H1 (cell line): ENCODE measurements at regions not wholly inside any gene's neighbourhood (a gene's known extent, or its start where the extent isn't known, plus 50 kb on each side); places are given as distances from the start of the nearest gene placed in this dataset.
A peak's percentile ranks its signal among the peaks of the same experiment; 100 is the strongest.

Source experiments
- CTCF ChIA-PET: fragments of 300-600 bp; sonication (Branson Sonifier 250); formaldehyde crosslinking; loops from one replicate; lab custom pipeline; 2021; ENCODE audit not compliant: partially characterized antibody; lab: Charles Lee
- POLR2A ChIA-PET: fragments of 300-600 bp; sonication (Branson Sonifier 250); formaldehyde crosslinking; loops from one replicate; lab custom pipeline; 2021; ENCODE audit warnings: inconsistent platforms; ENCODE audit not compliant: partially characterized antibody; lab: Charles Lee
- DNase-seq, 2 experiments: peaks; one replicate each; pipeline versions ENCODE4 v3.0.0 to v3.0.0-alpha.2; 2010 to 2022; ENCODE audit warnings: low spot score in 2 of 2, low read depth in 1 of 2, mixed read lengths in 1 of 2
- FAIRE-seq: peaks from 2 replicates; lab custom pipeline; 2011; peaks lifted over from hg19 to GRCh38; lab: Jason Lieb, UNC
- H2AFZ ChIP-seq: 2 replicates; pipeline ENCODE4 v1.8.1; 2012; ENCODE audit warnings: low read length, inconsistent platforms
- H2AK5ac ChIP-seq: 2 replicates; pipeline ENCODE4 v1.6.1; 2013; ENCODE audit warnings: low read depth, low read length
- H2BK120ac ChIP-seq: replicated peaks from 2 replicates; pipeline ENCODE3; 2013; ENCODE audit warnings: low read depth, low read length, inconsistent platforms
- H2BK12ac ChIP-seq: 2 replicates; pipeline ENCODE4 v1.6.1; 2013; ENCODE audit warnings: low read depth, low read length
- H2BK15ac ChIP-seq: 2 replicates; pipeline ENCODE4 v1.6.1; 2013; ENCODE audit warnings: low read length
- H2BK20ac ChIP-seq: 2 replicates; pipeline ENCODE4 v1.6.1; 2013; ENCODE audit warnings: low read length
- H2BK5ac ChIP-seq: 2 replicates; pipeline ENCODE4 v1.6.1; 2013; ENCODE audit warnings: low read depth, low read length
- H3K14ac ChIP-seq: 2 replicates; pipeline ENCODE4 v1.6.1; 2013; ENCODE audit warnings: inconsistent platforms; ENCODE audit not compliant: insufficient read length
- H3K18ac ChIP-seq: 2 replicates; pipeline ENCODE4 v1.6.1; 2013; ENCODE audit warnings: low read length; ENCODE audit errors: extremely low read depth
- H3K23ac ChIP-seq: 2 replicates; pipeline ENCODE4 v1.6.1; 2013; ENCODE audit warnings: inconsistent platforms; ENCODE audit not compliant: insufficient read length
- H3K23me2 ChIP-seq: 2 replicates; pipeline ENCODE4 v1.6.1; 2013; ENCODE audit warnings: low read depth, low read length
- H3K27ac ChIP-seq: 2 replicates; pipeline ENCODE4 v1.6.1; 2011; ENCODE audit warnings: low read depth, low read length, inconsistent platforms
- H3K27me3 ChIP-seq, 4 experiments: replicated peaks in 1 of 4; 1 replicate in 1 of 4; 2 replicates in 3 of 4; pipeline versions ENCODE4 v1.6.1 to v1.8.1; 2011 to 2013; ENCODE audit warnings: low read length in 3 of 4, mild to moderate bottlenecking in 3 of 4, inconsistent platforms in 2 of 4, mixed read lengths in 2 of 4, moderate library complexity in 1 of 4; ENCODE audit not compliant: control insufficient read depth in 3 of 4, insufficient read depth in 3 of 4; ENCODE audit errors: extremely low read depth in 1 of 4
- H3K36me3 ChIP-seq, 4 experiments: 2 replicates each; pipeline versions ENCODE4 v1.6.1 to v1.8.1; 2011 to 2013; ENCODE audit warnings: mild to moderate bottlenecking in 4 of 4, low read length in 3 of 4, moderate library complexity in 2 of 4, control low read depth in 1 of 4, inconsistent platforms in 1 of 4; ENCODE audit not compliant: insufficient read depth in 4 of 4, control insufficient read depth in 2 of 4
- H3K4ac ChIP-seq: replicated peaks from 2 replicates; pipeline ENCODE3; 2013; ENCODE audit warnings: low read length, low read depth, mixed read lengths, inconsistent platforms; ENCODE audit not compliant: insufficient read length
- H3K4me1 ChIP-seq, 4 experiments: replicated peaks in 1 of 4; 1 replicate in 1 of 4; 2 replicates in 3 of 4; pipeline versions ENCODE4 v1.6.1 to v1.8.1; 2011 to 2013; ENCODE audit warnings: low read length in 3 of 4, inconsistent platforms in 2 of 4, mixed read lengths in 1 of 4; ENCODE audit not compliant: insufficient read depth in 4 of 4, control insufficient read depth in 3 of 4
- H3K4me2 ChIP-seq, 2 experiments: 2 replicates each; pipeline versions ENCODE4 v1.6.1 to v1.8.1; 2011 to 2013; ENCODE audit warnings: low read depth in 2 of 2, low read length in 2 of 2, control low read depth in 1 of 2, inconsistent platforms in 1 of 2, mild to moderate bottlenecking in 1 of 2; ENCODE audit not compliant: insufficient read depth in 1 of 2
- H3K4me3 ChIP-seq, 4 experiments: fragments of 200-600, 300-600 bp in 1 of 4; sonication (generic), shearing (Covaris generic), sonication (Bioruptor Twin) in 1 of 4; 2 replicates each; pipeline versions ENCODE4 v1.5.1 to v1.8.1; 2011 to 2016; ENCODE audit warnings: low read length in 4 of 4, low read depth in 3 of 4, control low read depth in 2 of 4, inconsistent platforms in 2 of 4, mild to moderate bottlenecking in 2 of 4, mixed read lengths in 1 of 4, moderate library complexity in 1 of 4; ENCODE audit not compliant: insufficient read depth in 2 of 4; ENCODE audit errors: extremely low read depth in 1 of 4
- H3K56ac ChIP-seq: replicated peaks from 2 replicates; pipeline ENCODE3; 2013; ENCODE audit warnings: low read depth, mild to moderate bottlenecking, mixed read lengths, low read length, inconsistent platforms; ENCODE audit not compliant: insufficient read length
- H3K79me1 ChIP-seq: 2 replicates; pipeline ENCODE4 v1.6.1; 2013; ENCODE audit warnings: low read depth, low read length, control low read depth
- H3K79me2 ChIP-seq, 2 experiments: 2 replicates each; pipeline versions ENCODE4 v1.6.1 to v1.8.1; 2012 to 2013; ENCODE audit warnings: low read length in 2 of 2, mild to moderate bottlenecking in 2 of 2, inconsistent platforms in 1 of 2; ENCODE audit not compliant: insufficient read depth in 2 of 2, control insufficient read depth in 1 of 2
- H3K9ac ChIP-seq, 4 experiments: replicated peaks in 1 of 4; 1 replicate in 1 of 4; 2 replicates in 3 of 4; pipeline versions ENCODE4 v1.6.1 to v1.8.1; 2011 to 2013; ENCODE audit warnings: low read depth in 3 of 4, low read length in 3 of 4, control low read depth in 2 of 4, mild to moderate bottlenecking in 2 of 4, moderate library complexity in 2 of 4, inconsistent platforms in 1 of 4; ENCODE audit errors: extremely low read depth in 1 of 4
- H3K9me3 ChIP-seq, 2 experiments: 2 replicates each; pipeline versions ENCODE4 v1.6.1 to v1.8.1; 2012 to 2013; ENCODE audit warnings: mild to moderate bottlenecking in 2 of 2, moderate library complexity in 2 of 2, control low read depth in 1 of 2, inconsistent platforms in 1 of 2, low read depth in 1 of 2, low read length in 1 of 2, mixed read lengths in 1 of 2; ENCODE audit not compliant: insufficient read depth in 2 of 2
- H4K20me1 ChIP-seq, 2 experiments: replicated peaks in 1 of 2; 2 replicates each; pipeline versions ENCODE3 to v1.8.1; 2011 to 2013; ENCODE audit warnings: inconsistent platforms in 2 of 2, low read length in 2 of 2, mild to moderate bottlenecking in 1 of 2; ENCODE audit not compliant: insufficient read depth in 2 of 2, control insufficient read depth in 1 of 2
- H4K5ac ChIP-seq: 2 replicates; pipeline ENCODE4 v1.6.1; 2013; ENCODE audit warnings: low read length, low read depth, mixed read lengths, inconsistent platforms; ENCODE audit not compliant: insufficient read length
- H4K8ac ChIP-seq: 2 replicates; pipeline ENCODE4 v1.8.0; 2013; ENCODE audit warnings: mild to moderate bottlenecking, moderate library complexity, low read length, inconsistent platforms; ENCODE audit not compliant: insufficient read depth; ENCODE audit errors: extremely low read depth
- H4K91ac ChIP-seq: replicated peaks from 2 replicates; pipeline ENCODE3; 2013; ENCODE audit warnings: low read length, mixed read lengths, inconsistent platforms; ENCODE audit not compliant: insufficient read length
- CTCF ChIP-seq, 3 experiments: IDR thresholded peaks; 1 replicate in 2 of 3; 2 replicates in 1 of 3; pipeline versions ENCODE4 v1.5.1 to v1.6.1; 2011; ENCODE audit warnings: low read length in 3 of 3, mild to moderate bottlenecking in 3 of 3, inconsistent platforms in 2 of 3, low read depth in 1 of 3, moderate library complexity in 1 of 3; ENCODE audit not compliant: insufficient read depth in 1 of 3; ENCODE audit errors: control extremely low read depth in 1 of 3
- EZH2 ChIP-seq: fragments of 200-600 bp; sonication (generic); IDR thresholded peaks from 2 replicates; pipeline ENCODE4 v1.7.1; 2012; ENCODE audit warnings: low read depth, mild to moderate bottlenecking, moderate library complexity, low read length, inconsistent platforms; ENCODE audit not compliant: severe bottlenecking
- FOSL1 ChIP-seq: IDR thresholded peaks from 2 replicates; pipeline ENCODE4 v1.6.1; 2011; ENCODE audit warnings: mild to moderate bottlenecking, low read depth, low read length, moderate library complexity; ENCODE audit not compliant: insufficient read depth
- GTF2F1 ChIP-seq: IDR thresholded peaks from 2 replicates; pipeline ENCODE4 v1.6.1; 2012; ENCODE audit warnings: low read depth, low read length, improper control_type of control experiment, borderline replicate concordance
- HDAC2 ChIP-seq, 2 experiments: fragments of 300-600 bp in 1 of 2; sonication (generic) in 1 of 2; IDR thresholded peaks; 2 replicates each; pipeline ENCODE4 v1.6.1; 2011 to 2012; ENCODE audit warnings: low read depth in 2 of 2, low read length in 2 of 2, mild to moderate bottlenecking in 2 of 2, moderate library complexity in 2 of 2, borderline replicate concordance in 1 of 2, inconsistent platforms in 1 of 2
- PHF8 ChIP-seq: fragments of 200-600 bp; sonication (generic); conservative IDR thresholded peaks from 2 replicates; pipeline ENCODE4 v1.7.1; 2012; ENCODE audit warnings: low read depth, mild to moderate bottlenecking, inconsistent platforms, low read length, moderate library complexity
- POLR2A ChIP-seq, 2 experiments: IDR thresholded peaks; 1 replicate in 1 of 2; 2 replicates in 1 of 2; pipeline ENCODE4 v1.6.1; 2011; ENCODE audit warnings: low read depth in 2 of 2, low read length in 2 of 2, mild to moderate bottlenecking in 2 of 2; ENCODE audit errors: control extremely low read depth in 1 of 2
- RBBP5 ChIP-seq: IDR thresholded peaks from 2 replicates; pipeline ENCODE4 v1.7.1; 2012; ENCODE audit warnings: low read depth, mild to moderate bottlenecking, inconsistent platforms, low read length, moderate library complexity, borderline replicate concordance
- RNF2 ChIP-seq: fragments of 200-900, 300-1000 bp; sonication (generic); IDR thresholded peaks from 2 replicates; pipeline ENCODE4 v1.7.1; 2016; ENCODE audit warnings: borderline replicate concordance, low read depth, mild to moderate bottlenecking, antibody characterized with exemption, low read length; ENCODE audit not compliant: poor library complexity, severe bottlenecking; ENCODE audit errors: missing control alignments
- SIRT6 ChIP-seq: IDR thresholded peaks from one replicate; pipeline ENCODE4 v1.7.1; 2012; ENCODE audit warnings: low read length, inconsistent platforms
- TEAD4 ChIP-seq: IDR thresholded peaks from 2 replicates; pipeline ENCODE4 v1.6.1; 2012; ENCODE audit warnings: low read depth, low read length, inconsistent platforms, mixed read lengths
- WGBS, 2 experiments: shearing (Covaris generic) in 1 of 2; methylation state at CpG; one replicate each; pipeline versions ENCODE4 v1.1.6 to v1.1.7; 2013 to 2015; ENCODE audit warnings: low lambda C conversion rate in 2 of 2, mixed read lengths in 2 of 2, inconsistent platforms in 1 of 2, low coverage in 1 of 2, missing lambda C conversion rate in 1 of 2; ENCODE audit not compliant: insufficient replicate concordance in 2 of 2, insufficient coverage in 1 of 2, insufficient read length in 1 of 2; ENCODE audit errors: extremely low coverage in 1 of 2, missing lambda C conversion rate in 1 of 2; 5-methylcytosine and 5-hydroxymethylcytosine counted together

- CTCF ChIA-PET: no interaction called here
- no peak for TF ChIP-seq GTF2F1
- TF ChIP-seq EZH2: no peak
- TF ChIP-seq POLR2A (IDR thresholded peaks at IDR 0.05; ENCODE audit: control extremely low read depth in 1 of 2, low read depth in 2 of 2, low read length in 2 of 2): no peak
- no peak for TF ChIP-seq RBBP5
- no peak for TF ChIP-seq HDAC2 (IDR thresholded peaks at IDR 0.05; ENCODE audit: borderline replicate concordance in 1 of 2, low read depth in 2 of 2, low read length in 2 of 2)
- no peak for TF ChIP-seq TEAD4
- TF ChIP-seq SIRT6: no peak
- TF ChIP-seq PHF8: no peak
- no peak for TF ChIP-seq CTCF (IDR thresholded peaks at IDR 0.05; ENCODE audit: control extremely low read depth in 1 of 3, insufficient read depth in 1 of 3, low read depth in 1 of 3, low read length in 3 of 3)
- no peak for TF ChIP-seq RNF2
- no peak for TF ChIP-seq FOSL1
These were observed 73.5 kb upstream of the CLDN14 start for GRCh38 chr21:36553406-36553805.

More at GRCh38 chr21:36553406-36553805, 73.5 kb upstream of the CLDN14 start:
- DNase-seq: peak in 1 of 2 experiments; percentile 35
- Histone ChIP-seq H2BK5ac (no peak overlapping the region), H3K79me1 (no peaks in the 10 kb centered on the region), H2AK5ac (no peak overlapping the region), H4K8ac (no peak overlapping the region; the same call in 1 of the 2 replicates), H3K18ac (no peak overlapping the region), H4K91ac (no peak overlapping the region), H3K36me3 (no peaks in the 10 kb centered on the region), H3K4me1 (peaks cover 0 to 8% (median 1%) of the 10 kb centered on the region in 4 experiments; a peak in 4 of 7 replicates), H3K79me2 (no peaks in the 10 kb centered on the region), H2BK15ac (no peak overlapping the region), H3K56ac (no peak overlapping the region), H2BK20ac (no peak overlapping the region), H4K20me1 (no peaks in the 10 kb centered on the region), H3K9me3 (no peaks in the 10 kb centered on the region), H3K4ac (no peak overlapping the region), H3K27ac (no peak overlapping the region), H3K23ac (no peak overlapping the region), H3K14ac (no peak overlapping the region), H4K5ac (no peak overlapping the region), H3K4me3 (no peak overlapping the region), H2BK12ac (no peak overlapping the region), H3K27me3 (no peaks in the 10 kb centered on the region), H2AFZ (no peak overlapping the region), H2BK120ac (no peak overlapping the region), H3K23me2 (no peaks in the 10 kb centered on the region), H3K9ac (no peak overlapping the region), H3K4me2 (no peak overlapping the region)
- 92% methylated on average over 6 of the region's 6 CpGs; no CpG with 5 or more reads in 1 of the 2 experiments for whole genome bisulfite sequencing, 2 experiments
- POLR2A ChIA-PET: no interaction called here
- FAIRE-seq: no peak
